CD14-positive monocyte (primary cell): ENCODE measurements at regions not wholly inside any gene's neighbourhood (a gene's known extent, or its start where the extent isn't known, plus 50 kb on each side); places are given as distances from the start of the nearest gene placed in this dataset.

ENCODE experiments used
- DNase-seq, 3 donors: peaks; one replicate each; pipeline ENCODE4 v3.0.0-alpha.2; 2011 to 2022
- H2AFZ ChIP-seq: 2 replicates; pipeline ENCODE4 v1.6.0; 2012; ENCODE audit warnings: mild to moderate bottlenecking, low read depth, low read length, inconsistent platforms; ENCODE audit not compliant: insufficient read depth, poor library complexity, severe bottlenecking
- H3K27ac ChIP-seq, 2 donors: 1 replicate in 1 of 2; 2 replicates in 1 of 2; pipeline ENCODE4 v1.5.1; 2012 to 2013; ENCODE audit warnings: low read length in 2 of 2, control low read depth in 1 of 2, inconsistent platforms in 1 of 2, low read depth in 1 of 2, mild to moderate bottlenecking in 1 of 2
- H3K27me3 ChIP-seq, 2 donors: one replicate each; pipeline versions ENCODE4 v1.6.0 to v1.6.1; 2011 to 2013; ENCODE audit warnings: low read length in 2 of 2; ENCODE audit not compliant: control insufficient read depth in 2 of 2, insufficient read depth in 2 of 2
- H3K36me3 ChIP-seq, 2 donors: replicated peaks in 1 of 2; 1 replicate in 1 of 2; 2 replicates in 1 of 2; pipeline versions ENCODE4 v1.5.1 to v1.6.1; 2012 to 2013; ENCODE audit warnings: low read length in 2 of 2, control low read depth in 1 of 2, inconsistent platforms in 1 of 2, mild to moderate bottlenecking in 1 of 2; ENCODE audit not compliant: insufficient read depth in 2 of 2, control insufficient read depth in 1 of 2
- H3K4me1 ChIP-seq, 2 donors: 1 replicate in 1 of 2; 2 replicates in 1 of 2; pipeline versions ENCODE4 v1.5.1 to v1.6.1; 2012 to 2013; ENCODE audit warnings: low read length in 2 of 2, control low read depth in 1 of 2, inconsistent platforms in 1 of 2, mild to moderate bottlenecking in 1 of 2, moderate library complexity in 1 of 2; ENCODE audit not compliant: insufficient read depth in 2 of 2, control insufficient read depth in 1 of 2
- H3K4me2 ChIP-seq: replicated peaks from 2 replicates; pipeline ENCODE3; 2012; ENCODE audit warnings: low read length, moderate library complexity, mild to moderate bottlenecking; ENCODE audit not compliant: poor library complexity, severe bottlenecking; ENCODE audit errors: extremely low read depth
- H3K4me3 ChIP-seq, 3 experiments: fragments of 200-600 bp in 1 of 3; sonication (generic) in 1 of 3; replicated peaks in 1 of 3; 1 replicate in 2 of 3; 2 replicates in 1 of 3; pipeline ENCODE4 v1.5.1; 2011 to 2013; ENCODE audit warnings: low read length in 3 of 3, mild to moderate bottlenecking in 3 of 3, control low read depth in 2 of 3, low read depth in 2 of 3, inconsistent platforms in 1 of 3, moderate library complexity in 1 of 3
- H3K79me2 ChIP-seq: 2 replicates; pipeline ENCODE4 v1.6.0; 2012; ENCODE audit warnings: mild to moderate bottlenecking, control low read depth, inconsistent platforms, low read length, moderate library complexity; ENCODE audit not compliant: insufficient read depth
- H3K9ac ChIP-seq: 2 replicates; pipeline ENCODE4 v1.6.0; 2017; ENCODE audit warnings: low read length, mild to moderate bottlenecking; ENCODE audit not compliant: insufficient read depth, poor library complexity, severe bottlenecking
- H3K9me3 ChIP-seq, 2 donors: replicated peaks in 1 of 2; 1 replicate in 1 of 2; 2 replicates in 1 of 2; pipeline versions ENCODE4 v1.5.1 to v1.6.1; 2012 to 2013; ENCODE audit warnings: low read length in 2 of 2, control low read depth in 1 of 2; ENCODE audit not compliant: control insufficient read depth in 1 of 2, insufficient read depth in 1 of 2
- H4K20me1 ChIP-seq: 2 replicates; pipeline ENCODE4 v1.6.0; 2012; ENCODE audit warnings: mild to moderate bottlenecking, low read length, control low read depth, moderate library complexity; ENCODE audit not compliant: insufficient read depth
- H3K27ac Mint-ChIP-seq, 7 donors: one replicate each; pipeline ENCODE4 v1.8.0; 2020; ENCODE audit warnings: mild to moderate bottlenecking in 7 of 7, mixed read lengths in 7 of 7, moderate library complexity in 6 of 7, inconsistent platforms in 2 of 7
- H3K27me3 Mint-ChIP-seq, 3 donors: one replicate each; pipeline ENCODE4 v1.8.0; 2021 to 2022; ENCODE audit warnings: low read depth in 3 of 3, mild to moderate bottlenecking in 3 of 3, mixed read lengths in 3 of 3, moderate library complexity in 3 of 3, inconsistent platforms in 1 of 3
- H3K36me3 Mint-ChIP-seq, 2 donors: one replicate each; pipeline ENCODE4 v1.8.0; 2020; ENCODE audit warnings: mixed read lengths in 2 of 2, inconsistent platforms in 1 of 2, mild to moderate bottlenecking in 1 of 2
- H3K4me1 Mint-ChIP-seq: one replicate; pipeline ENCODE4 v1.8.0; 2020; ENCODE audit warnings: mild to moderate bottlenecking, mixed read lengths
- H3K4me3 Mint-ChIP-seq, 2 donors: one replicate each; pipeline ENCODE4 v1.8.0; 2020; ENCODE audit warnings: mild to moderate bottlenecking in 2 of 2, mixed read lengths in 2 of 2, moderate library complexity in 1 of 2
- H3K9me3 Mint-ChIP-seq, 7 donors: one replicate each; pipeline ENCODE4 v1.8.0; 2020 to 2022; ENCODE audit warnings: mixed read lengths in 7 of 7, mild to moderate bottlenecking in 6 of 7, moderate library complexity in 6 of 7, inconsistent platforms in 2 of 7
- CTCF ChIP-seq: fragments of 200-600 bp; IDR thresholded peaks from one replicate; pipeline ENCODE4 v1.8.0; 2022; ENCODE audit warnings: antibody characterized with exemption, mild to moderate bottlenecking
- WGBS: methylation state at CpG from one replicate; pipeline ENCODE4 v1.1.5; 2013; ENCODE audit warnings: missing lambda C conversion rate; ENCODE audit not compliant: insufficient coverage; 5-methylcytosine and 5-hydroxymethylcytosine counted together
- intact Hi-C, 2 donors: fragments of 100-400 bp; cut with micrococcal nuclease; formaldehyde crosslinking; loops; one replicate each; pipeline versions ENCODE4 v1.15.0 to v1.15.1; 2023

- 0% methylated on average over 2 of the region's 5 CpGs for WGBS
- no peak for TF ChIP-seq CTCF
Measured at GRCh38 chr12:127899971-127900370, 367.0 kb upstream of the TMEM132C start.

GRCh38 chr12:127900386-127900785 lies 366.6 kb upstream of the TMEM132C start:
- no peak for DNase-seq
- 24% methylated on average over 3 of the region's 5 CpGs for WGBS
- H3K4me1 Mint-ChIP-seq = no peaks in the 10 kb centered on the region

More at GRCh38 chr12:127899971-127900370, 367.0 kb upstream of the TMEM132C start:
- Mint-ChIP-seq H3K27ac (no peak overlapping the region), H3K9me3 (peaks cover 0 to 8% (median 4%) of the 10 kb centered on the region in 7 donors), H3K4me3 (no peak overlapping the region), H3K4me1 (no peaks in the 10 kb centered on the region), H3K27me3 (peaks cover 0 to 3% (median 2%) of the 10 kb centered on the region in 3 donors), H3K36me3 (no peaks in the 10 kb centered on the region)
- Histone ChIP-seq H3K27ac (no peak overlapping the region), H3K4me1 (no peaks in the 10 kb centered on the region), H3K4me3 (no peak overlapping the region), H3K79me2 (no peaks in the 10 kb centered on the region), H4K20me1 (no peaks in the 10 kb centered on the region), H3K27me3 (no peaks in the 10 kb centered on the region), H3K9me3 (no peaks in the 10 kb centered on the region), H3K9ac (no peak overlapping the region), H3K4me2 (no peak overlapping the region), H2AFZ (no peak overlapping the region), H3K36me3 (no peaks in the 10 kb centered on the region)
- no peak for DNase-seq
- intact Hi-C loops = no loop called here

More at GRCh38 chr12:127900386-127900785, 366.6 kb upstream of the TMEM132C start:
- Histone ChIP-seq H3K36me3 (no peaks in the 10 kb centered on the region), H3K4me3 (no peak overlapping the region), H4K20me1 (no peaks in the 10 kb centered on the region), H2AFZ (no peak overlapping the region), H3K79me2 (no peaks in the 10 kb centered on the region), H3K9ac (no peak overlapping the region), H3K4me2 (no peak overlapping the region), H3K27me3 (no peaks in the 10 kb centered on the region), H3K4me1 (no peaks in the 10 kb centered on the region), H3K9me3 (no peaks in the 10 kb centered on the region), H3K27ac (no peak overlapping the region)
- TF ChIP-seq CTCF = no peak
- Mint-ChIP-seq H3K27me3 (peaks cover 0 to 3% (median 2%) of the 10 kb centered on the region in 3 donors), H3K4me3 (no peak overlapping the region), H3K9me3 (peaks cover 0 to 8% (median 4%) of the 10 kb centered on the region in 7 donors), H3K36me3 (no peaks in the 10 kb centered on the region), H3K27ac (no peak overlapping the region)
- intact Hi-C loops = no loop called here
